Caki2 (cell line): ENCODE measurements at regions not wholly inside any gene's neighbourhood (a gene's known extent, or its start where the extent isn't known, plus 50 kb on each side); places are given as distances from the start of the nearest gene placed in this dataset.

Source experiments
- DNase-seq: peaks from one replicate; pipeline ENCODE4 v3.0.0-alpha.2; 2015; ENCODE audit warnings: low read depth
- in situ Hi-C: cut with HindIII; loops from 2 replicates; pipeline ENCODE4 v1.10.0; 2016; ENCODE audit warnings: low sequenced_read_pairs, low pct_unique_long_range_greater_than_20kb, mixed read lengths

- in situ Hi-C loops = no loop called here
- DNase-seq = no peak
These were observed 262.6 kb upstream of the SYT4 start for GRCh38 chr18:43539862-43540261.

GRCh38 chr18:43542016-43542415, 264.7 kb upstream of the SYT4 start:
- DNase-seq = no peak

GRCh38 chr18:43543236-43543635, 265.9 kb upstream of the SYT4 start:
- in situ Hi-C loops = no loop called here
- DNase-seq = no peak

More at GRCh38 chr18:43542016-43542415, 264.7 kb upstream of the SYT4 start:
- in situ Hi-C loops = no loop called here

GRCh38 chr18:43547456-43547855, 270.2 kb upstream of the SYT4 start:
- no peak for DNase-seq
- in situ Hi-C loops = no loop called here

GRCh38 chr18:43559507-43559906, 282.2 kb upstream of the SYT4 start:
- in situ Hi-C loops = no loop called here
- DNase-seq = no peak

GRCh38 chr18:43563780-43564179, 286.5 kb upstream of the SYT4 start:
- peak; percentile 31 for DNase-seq
- in situ Hi-C loops = no loop called here

- no peak for DNase-seq
- in situ Hi-C loops = no loop called here
These were observed 293.3 kb upstream of the SYT4 start for GRCh38 chr18:43570593-43570992.

- in situ Hi-C loops = no loop called here
- DNase-seq = peak; percentile 23
These were observed 293.9 kb upstream of the SYT4 start for GRCh38 chr18:43571078-43571689.

GRCh38 chr18:43572163-43572562, 294.9 kb upstream of the SYT4 start:
- in situ Hi-C loops = no loop called here
- no peak for DNase-seq

- in situ Hi-C loops = no loop called here
- no peak for DNase-seq
These were observed 297.7 kb upstream of the SYT4 start for GRCh38 chr18:43574974-43575373.

GRCh38 chr18:43578211-43578610, 300.9 kb upstream of the SYT4 start:
- DNase-seq = no peak
- in situ Hi-C loops = no loop called here

GRCh38 chr18:43578706-43579105, 301.4 kb upstream of the SYT4 start:
- in situ Hi-C loops = no loop called here
- DNase-seq = no peak

GRCh38 chr18:43581936-43582519, 304.7 kb upstream of the SYT4 start:
- DNase-seq = no peak
- in situ Hi-C loops = no loop called here

- in situ Hi-C loops = no loop called here
- peak; percentile 28 for DNase-seq
These were observed 310.4 kb upstream of the SYT4 start for GRCh38 chr18:43587538-43588153.

GRCh38 chr18:43588838-43589237, 311.5 kb upstream of the SYT4 start:
- in situ Hi-C loops = no loop called here
- no peak for DNase-seq

GRCh38 chr18:43589611-43590151, 312.4 kb upstream of the SYT4 start:
- DNase-seq = no peak
- in situ Hi-C loops = no loop called here

GRCh38 chr18:43590182-43590903, 313.1 kb upstream of the SYT4 start:
- in situ Hi-C loops = no loop called here
- DNase-seq = peak; percentile 8

- in situ Hi-C loops = no loop called here
These were observed 315.0 kb upstream of the SYT4 start for GRCh38 chr18:43592269-43592668.

GRCh38 chr18:43596105-43596712, 318.9 kb upstream of the SYT4 start:
- peak; percentile 4 for DNase-seq
- in situ Hi-C loops = no loop called here

More at GRCh38 chr18:43592269-43592668, 315.0 kb upstream of the SYT4 start:
- DNase-seq = no peak
